Hematopoietic multipotent progenitor cell treated with erythropoietin and hydrocortisone succinate and interleukin-3 and kit ligand, for 6 days (in vitro differentiated cells): ENCODE measurements at regions not wholly inside any gene's neighbourhood (a gene's known extent, or its start where the extent isn't known, plus 50 kb on each side); places are given as distances from the start of the nearest gene placed in this dataset.

Experiments used
- DNase-seq: peaks from one replicate; pipeline ENCODE4 v3.0.0-alpha.2; 2015

GRCh38 chr3:43905157-43905556 lies 214.4 kb downstream of the ABHD5 start:
- no peak for DNase-seq

- no peak for DNase-seq
Measured at GRCh38 chr3:43906849-43907507, 216.2 kb downstream of the ABHD5 start.

- DNase-seq, result no peak
Measured at GRCh38 chr3:43907508-43907858, 216.7 kb downstream of the ABHD5 start.

GRCh38 chr3:43908456-43908855 lies 217.7 kb downstream of the ABHD5 start:
- no peak for DNase-seq

DNA sequence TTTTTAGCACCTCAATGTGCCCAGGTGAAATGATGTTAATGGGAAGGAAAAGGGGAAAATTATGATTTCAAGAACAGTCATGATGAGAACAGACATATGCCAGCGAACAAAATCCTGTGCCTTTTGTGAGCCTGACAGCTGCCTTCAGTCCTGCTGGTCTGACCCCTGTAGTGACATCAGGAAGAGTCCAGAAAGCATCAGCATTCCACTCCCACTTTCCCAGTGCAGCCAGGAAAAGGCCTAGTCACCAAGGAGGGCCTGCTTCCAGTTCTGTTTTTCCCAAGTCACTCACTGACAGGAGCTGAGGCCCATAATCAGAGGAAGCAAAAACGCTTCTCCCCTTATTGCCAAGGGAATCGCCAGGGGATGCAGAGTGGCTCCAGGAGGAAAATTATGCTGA lies 218.4 kb downstream of the ABHD5 start:
- no peak for DNase-seq

GRCh38 chr3:43910750-43911149 lies 220.0 kb downstream of the ABHD5 start:
- no peak for DNase-seq

- DNase-seq, result no peak
Measured at GRCh38 chr3:43913036-43913948, 222.6 kb downstream of the ABHD5 start.

GRCh38 chr3:43914269-43914668 lies 223.5 kb downstream of the ABHD5 start:
- no peak for DNase-seq

- no peak for DNase-seq
Measured at GRCh38 chr3:43915546-43915945, 224.8 kb downstream of the ABHD5 start.

DNA sequence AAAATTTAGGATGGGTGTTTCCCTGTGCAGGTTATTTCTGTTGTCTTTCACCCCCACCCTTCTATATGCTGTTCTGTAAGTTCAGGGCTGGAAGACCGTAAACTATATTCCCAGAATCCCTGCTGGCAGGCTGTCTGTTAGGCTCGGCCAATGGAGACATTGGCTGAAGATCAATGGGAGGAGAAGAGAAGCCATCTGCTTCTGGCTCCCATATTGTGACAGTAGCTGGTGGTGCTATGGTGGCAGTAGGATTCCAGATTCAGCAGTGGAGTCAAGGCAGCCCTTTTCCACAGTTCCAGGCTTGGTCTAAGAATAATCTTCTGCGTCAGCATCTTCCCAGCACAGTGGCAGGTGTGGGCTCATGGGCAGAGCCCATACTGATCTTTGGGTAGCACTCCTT lies 226.6 kb downstream of the ABHD5 start:
- no peak for DNase-seq

DNA sequence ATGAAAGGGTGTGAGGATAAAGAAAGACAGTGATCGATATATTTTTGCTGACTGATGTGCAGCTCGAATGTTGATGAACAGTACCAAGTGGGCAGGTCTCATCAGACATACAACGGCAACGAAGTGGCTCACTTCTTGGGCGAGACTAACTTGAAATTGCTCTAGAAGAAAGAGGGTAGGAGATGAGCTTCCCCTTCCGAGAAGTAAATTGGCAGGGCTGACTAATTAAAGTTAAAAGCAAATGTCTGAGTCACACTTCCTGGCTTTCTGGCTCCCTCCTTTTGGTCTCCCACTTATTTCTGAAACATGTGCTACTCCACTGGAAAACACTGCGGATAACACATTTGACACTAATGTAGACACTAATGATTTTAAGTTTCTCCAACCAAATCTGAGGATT lies 228.3 kb downstream of the ABHD5 start:
- no peak for DNase-seq

- DNase-seq, result no peak
Measured at GRCh38 chr3:43921056-43921648, 230.4 kb downstream of the ABHD5 start.

GRCh38 chr3:43922374-43922773 lies 231.6 kb downstream of the ABHD5 start:
- no peak for DNase-seq

- DNase-seq, result no peak
Measured at GRCh38 chr3:43923104-43923882, 232.6 kb downstream of the ABHD5 start.

GRCh38 chr3:43926055-43926454 lies 235.3 kb downstream of the ABHD5 start:
- DNase-seq, result no peak

- no peak for DNase-seq
Measured at GRCh38 chr3:43932921-43933320, 242.2 kb downstream of the ABHD5 start.

DNA sequence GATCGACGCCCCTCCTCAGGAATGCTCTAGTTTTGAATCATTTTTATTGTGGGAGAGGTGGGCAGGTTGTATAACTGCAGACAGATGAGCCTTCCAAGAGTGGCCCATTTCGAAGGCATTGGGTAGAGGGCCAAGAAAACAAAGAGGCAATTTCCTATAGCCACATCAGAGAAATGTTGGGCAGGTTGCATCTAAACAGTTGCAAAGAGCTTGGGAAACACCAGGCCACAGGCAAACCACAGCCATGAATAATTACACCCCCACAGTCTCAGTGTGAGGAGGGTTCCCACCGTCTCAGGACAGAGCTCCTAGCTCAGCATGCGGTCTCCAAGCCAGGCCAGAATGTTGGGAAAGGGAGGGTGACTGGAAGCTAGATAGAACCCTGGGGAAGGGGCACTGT lies 257.3 kb downstream of the ABHD5 start:
- no peak for DNase-seq

- DNase-seq, result no peak
Measured at GRCh38 chr3:43949594-43949993, 258.9 kb downstream of the ABHD5 start.

DNA sequence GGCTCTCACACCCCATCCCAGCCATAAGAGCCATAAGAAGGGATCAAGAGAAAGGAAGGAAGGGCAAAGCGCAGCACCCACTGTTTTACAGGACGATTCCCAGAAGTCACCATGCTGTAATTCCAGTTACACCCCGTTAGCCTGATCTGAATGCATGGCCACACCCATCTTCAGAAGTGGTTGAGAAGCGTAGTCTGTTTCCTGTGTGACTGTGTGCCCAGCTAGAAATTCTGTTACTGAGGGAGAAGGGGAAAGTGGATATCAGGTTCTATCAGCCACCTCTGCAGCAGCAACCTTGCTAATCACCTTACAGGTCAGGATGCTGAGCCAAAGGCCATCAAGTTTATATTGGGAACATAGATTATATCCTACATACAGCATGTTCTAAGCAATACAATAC lies 260.0 kb downstream of the ABHD5 start:
- no peak for DNase-seq

- no peak for DNase-seq
Measured at GRCh38 chr3:43951813-43952212, 261.1 kb downstream of the ABHD5 start.

DNA sequence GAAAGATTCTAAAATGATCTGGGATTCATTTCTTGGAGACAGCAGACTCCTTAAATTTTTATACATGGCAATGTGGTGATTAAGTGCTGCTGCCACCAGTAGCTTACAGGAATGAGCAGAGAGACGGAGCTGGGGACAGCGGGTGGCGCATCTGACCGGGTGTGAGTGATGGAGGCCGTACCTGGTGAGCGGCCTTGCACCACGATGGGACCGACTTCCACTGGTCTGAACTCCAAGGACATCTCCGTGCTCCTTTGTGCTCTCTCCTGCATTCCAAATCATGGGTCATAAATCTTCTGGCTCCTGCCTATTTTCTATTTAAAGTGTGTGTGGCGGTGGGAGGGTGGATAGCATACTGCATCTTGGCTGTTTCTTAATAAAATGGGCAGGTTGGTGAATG lies 262.6 kb downstream of the ABHD5 start:
- DNase-seq, result no peak

- DNase-seq, result no peak
Measured at GRCh38 chr3:43953814-43954692, 263.3 kb downstream of the ABHD5 start.
